Fibroblast of lung (primary cell): ENCODE measurements at regions not wholly inside any gene's neighbourhood (a gene's known extent, or its start where the extent isn't known, plus 50 kb on each side); places are given as distances from the start of the nearest gene placed in this dataset.

ENCODE experiments used
- CTCF ChIP-seq, 2 donors: IDR thresholded peaks in 1 of 2; conservative IDR thresholded peaks in 1 of 2; 1 replicate in 1 of 2; 2 replicates in 1 of 2; pipeline ENCODE4 v1.5.1; 2011 to 2012; ENCODE audit warnings: low read length in 2 of 2, control low read depth in 1 of 2, inconsistent platforms in 1 of 2, low read depth in 1 of 2, mild to moderate bottlenecking in 1 of 2
- EZH2 ChIP-seq: IDR thresholded peaks from 2 replicates; pipeline ENCODE4 v1.5.1; 2012; ENCODE audit warnings: low read length, control low read depth, mild to moderate bottlenecking; ENCODE audit errors: missing control alignments

DNA sequence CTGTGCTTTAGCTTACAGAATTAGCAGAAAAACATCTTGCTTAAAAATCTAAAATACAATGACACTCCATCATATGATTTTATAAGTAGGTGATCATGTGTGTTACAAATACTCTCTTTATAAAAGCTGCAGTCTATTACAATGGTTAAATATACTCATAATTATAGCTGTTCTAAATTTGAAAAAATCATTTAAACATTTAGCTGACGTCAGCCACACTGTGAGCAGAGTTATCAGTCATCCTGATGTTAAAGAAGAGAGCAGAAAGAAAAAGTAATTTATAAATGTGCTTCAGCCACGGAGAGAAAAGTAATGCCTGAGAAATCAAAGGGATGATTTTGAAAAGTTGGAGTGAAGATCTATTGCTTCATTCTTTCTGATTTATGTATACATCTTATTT is 1325.9 kb upstream of the B3GALT2 start:
- no peak for TF ChIP-seq CTCF (conservative IDR thresholded peaks at IDR 0.05 in 1 of 2, IDR thresholded peaks at IDR 0.05 in 1 of 2; ENCODE audit: low read depth in 1 of 2, low read length in 2 of 2)
- TF ChIP-seq EZH2 = no peak
